GM18861 (cell line): ENCODE measurements at regions not wholly inside any gene's neighbourhood (a gene's known extent, or its start where the extent isn't known, plus 50 kb on each side); places are given as distances from the start of the nearest gene placed in this dataset.
"Not testable (repeated sequence)": the region's sequence is repeated elsewhere in the genome, so short reads cannot be mapped to it uniquely, and the experiment has no call there.

Source experiments
- ATAC-seq: cut with Tn5 transposase; IDR thresholded peaks from one replicate; pipeline ENCODE4 v1.9.1; 2021; ENCODE audit not compliant: unreplicated experiment

DNA sequence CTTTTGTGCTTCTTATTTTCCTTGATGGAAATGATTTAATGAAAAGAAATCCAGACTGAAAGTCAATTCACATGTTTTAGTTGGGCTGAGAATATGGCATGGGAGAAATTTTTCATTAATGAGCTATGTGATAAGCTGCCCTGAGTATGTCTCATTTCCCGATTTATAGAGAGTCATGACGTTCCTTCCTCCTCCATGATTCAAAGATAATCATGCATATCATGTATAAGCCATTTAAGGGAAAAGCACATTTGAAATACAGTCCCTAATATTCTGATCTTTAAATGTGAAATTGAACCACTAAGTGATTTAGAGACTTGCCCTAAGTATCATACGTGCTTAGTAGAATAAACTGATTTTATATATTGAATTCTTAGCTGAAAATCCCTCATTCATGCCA, 840.9 kb downstream of the PCDH17 start:
- no peak for ATAC-seq

DNA sequence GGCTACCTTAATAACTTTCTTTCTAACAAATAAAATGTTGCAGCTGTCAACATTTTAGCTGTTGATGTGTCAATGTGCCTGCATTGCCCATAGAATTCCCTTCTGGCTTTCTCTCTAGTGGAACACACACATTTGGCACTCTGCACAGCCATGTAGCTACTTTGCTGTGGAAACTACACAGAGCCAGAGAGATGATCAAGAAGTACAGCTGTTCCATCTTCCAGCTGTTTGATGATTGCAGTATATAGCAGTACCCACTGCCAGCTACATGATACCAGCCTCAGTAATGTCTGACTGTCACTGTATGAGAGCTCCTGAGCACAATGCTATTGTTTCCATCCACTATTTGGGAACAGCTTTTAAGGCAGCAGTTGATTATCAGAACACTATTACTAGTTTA, 843.0 kb downstream of the PCDH17 start:
- ATAC-seq = no peak

DNA sequence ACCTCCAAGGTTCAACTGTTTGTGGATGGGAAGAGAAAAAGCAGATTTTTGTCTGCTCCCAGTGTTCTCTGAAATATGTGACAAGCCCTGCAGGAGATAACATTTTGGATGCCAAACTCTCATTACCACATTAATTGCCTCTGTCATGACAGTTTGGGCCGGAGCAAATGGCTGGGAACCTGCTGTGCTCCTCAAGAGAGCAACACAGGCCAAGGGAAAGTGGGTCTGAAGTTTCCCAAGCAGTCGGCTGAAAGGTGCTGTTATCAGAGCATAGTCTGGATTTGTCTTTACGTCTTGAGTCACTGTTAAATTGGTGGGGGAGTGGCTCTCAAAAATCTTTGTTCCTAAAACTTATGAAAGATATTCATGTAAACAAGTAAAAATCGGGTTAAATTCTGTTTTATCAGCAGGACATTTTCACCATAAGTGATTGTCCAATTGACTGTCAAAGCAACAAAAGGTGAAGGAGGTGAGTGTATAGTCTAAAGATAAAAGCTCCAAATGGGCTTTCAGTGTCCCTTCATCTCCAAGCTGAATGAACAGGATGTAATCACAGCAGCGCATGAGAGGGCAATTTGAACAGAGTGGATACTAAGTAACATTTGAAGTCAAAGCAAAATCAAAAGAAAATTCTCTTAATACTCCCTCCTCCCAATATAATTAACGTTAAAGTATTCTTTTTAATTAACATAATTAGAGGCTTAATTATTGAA, 844.8 kb downstream of the PCDH17 start:
- no peak for ATAC-seq

DNA sequence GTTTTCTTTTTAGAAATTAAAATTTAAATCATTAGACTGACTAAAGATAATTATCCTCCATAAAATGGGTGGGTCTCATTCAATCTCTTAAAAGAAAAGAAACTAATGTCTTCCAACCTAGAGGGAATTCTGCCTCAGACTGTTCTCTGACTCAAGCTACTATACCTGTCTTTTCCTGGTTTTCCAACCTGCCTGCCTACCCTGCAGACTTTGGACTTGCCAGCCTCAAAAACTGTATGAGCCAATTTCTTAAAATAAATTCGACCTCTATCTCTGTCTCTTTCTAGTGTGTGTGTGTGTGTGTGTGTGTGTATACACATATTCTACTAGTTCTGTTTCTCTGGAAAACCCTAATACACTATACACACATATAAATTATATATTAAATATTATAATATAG, 847.3 kb downstream of the PCDH17 start:
- ATAC-seq = no peak

DNA sequence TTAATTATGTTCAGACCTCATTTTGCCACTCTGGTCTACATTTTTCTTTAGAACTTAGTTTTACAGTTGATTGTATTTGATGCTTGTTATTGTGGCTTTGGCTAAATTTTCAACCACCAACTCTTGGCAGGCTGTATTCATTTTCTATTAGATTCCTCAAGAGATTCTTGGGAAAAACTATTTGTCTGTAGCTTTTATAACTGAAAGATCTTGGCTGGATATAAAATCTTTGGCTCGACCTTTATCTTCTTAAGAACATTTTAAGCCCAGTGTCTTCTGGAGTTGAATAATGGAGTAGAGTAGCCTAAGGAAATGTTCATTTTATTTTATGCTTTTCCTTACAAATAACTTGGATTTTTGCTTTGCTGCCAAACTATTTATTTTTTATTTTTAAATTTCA, 848.5 kb downstream of the PCDH17 start:
- ATAC-seq = no peak

DNA sequence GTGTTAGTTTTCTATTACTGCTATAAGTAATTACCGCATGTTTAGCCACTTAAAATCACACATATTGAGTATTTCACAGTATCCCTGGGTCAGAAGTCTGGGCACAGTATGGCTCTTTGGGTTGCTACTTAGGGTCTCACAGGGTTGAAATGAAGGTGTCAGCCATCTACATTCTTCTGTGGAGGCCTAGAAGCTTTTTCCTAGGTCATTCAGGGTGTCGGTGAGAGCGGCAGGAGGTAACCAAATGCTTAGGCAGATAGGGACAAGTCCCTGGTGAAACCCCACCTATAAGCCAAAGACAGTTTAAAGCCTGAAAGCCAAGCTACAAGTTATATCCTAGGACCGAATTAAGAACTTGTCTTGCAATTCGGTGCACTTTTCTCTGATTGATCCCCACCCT, 856.7 kb downstream of the PCDH17 start:
- ATAC-seq = no peak

DNA sequence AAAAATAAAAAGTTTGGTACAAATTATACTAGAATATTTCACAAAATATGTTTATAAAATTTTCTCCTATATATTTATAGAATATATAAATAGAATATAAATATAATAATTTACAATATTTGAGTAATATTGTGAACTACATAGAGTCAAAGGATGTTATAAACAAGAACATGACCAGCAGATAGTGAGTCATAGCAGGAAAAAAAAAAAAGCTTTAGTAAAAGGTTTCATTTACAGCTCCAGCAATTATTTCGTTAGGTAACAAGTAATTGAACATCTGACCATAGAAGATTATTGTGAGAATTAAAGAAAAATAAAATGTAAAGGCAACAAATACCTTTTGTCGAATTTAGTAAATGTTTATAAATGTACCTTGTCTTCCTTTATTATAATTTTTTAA, 864.1 kb downstream of the PCDH17 start:
- no peak for ATAC-seq

DNA sequence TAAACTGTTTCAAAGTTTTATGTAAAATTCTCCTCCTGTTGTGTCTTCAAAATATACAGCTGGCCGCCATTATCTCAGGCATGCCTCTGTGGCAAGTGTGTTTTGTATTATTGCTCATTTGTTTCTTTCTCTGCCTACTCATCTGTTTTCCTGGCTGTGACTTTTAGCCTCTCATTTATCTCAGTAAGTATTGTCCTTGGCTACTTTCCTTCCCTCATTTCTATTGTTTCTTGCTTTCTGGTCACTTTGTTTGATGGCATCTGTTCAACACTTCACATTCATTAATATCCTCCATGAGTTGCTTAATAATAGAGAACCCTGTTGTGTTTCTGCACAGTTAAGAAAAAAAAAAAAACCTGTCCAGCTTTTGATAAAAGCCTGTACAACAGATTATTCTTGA, 869.4 kb downstream of the PCDH17 start:
- ATAC-seq = no peak

DNA sequence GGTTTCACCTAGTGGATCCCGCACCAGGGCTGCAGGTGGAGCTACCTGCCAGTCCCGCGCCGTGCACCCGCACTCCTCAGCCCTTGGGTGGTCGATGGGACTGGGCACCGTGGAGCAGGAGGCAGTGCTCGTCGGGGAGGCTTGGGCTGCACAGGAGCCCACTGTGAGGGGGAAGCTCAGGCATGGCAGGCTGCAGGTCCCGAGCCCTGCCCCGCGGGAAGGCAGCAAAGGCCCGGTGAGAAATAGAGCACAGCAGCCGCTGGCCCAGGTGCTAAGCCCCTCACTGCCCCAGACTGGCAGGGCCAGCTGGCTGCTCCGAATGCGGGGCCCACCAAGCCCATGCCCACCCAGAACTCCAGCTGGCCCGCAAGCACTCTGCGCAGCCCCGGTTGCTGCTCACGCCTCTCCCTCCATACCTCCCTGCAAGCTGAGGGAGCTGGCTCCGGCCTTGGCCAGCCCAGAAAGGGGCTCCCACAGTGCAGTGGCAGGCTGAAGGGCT, 872.7 kb downstream of the PCDH17 start:
- not testable (repeated sequence) for ATAC-seq

DNA sequence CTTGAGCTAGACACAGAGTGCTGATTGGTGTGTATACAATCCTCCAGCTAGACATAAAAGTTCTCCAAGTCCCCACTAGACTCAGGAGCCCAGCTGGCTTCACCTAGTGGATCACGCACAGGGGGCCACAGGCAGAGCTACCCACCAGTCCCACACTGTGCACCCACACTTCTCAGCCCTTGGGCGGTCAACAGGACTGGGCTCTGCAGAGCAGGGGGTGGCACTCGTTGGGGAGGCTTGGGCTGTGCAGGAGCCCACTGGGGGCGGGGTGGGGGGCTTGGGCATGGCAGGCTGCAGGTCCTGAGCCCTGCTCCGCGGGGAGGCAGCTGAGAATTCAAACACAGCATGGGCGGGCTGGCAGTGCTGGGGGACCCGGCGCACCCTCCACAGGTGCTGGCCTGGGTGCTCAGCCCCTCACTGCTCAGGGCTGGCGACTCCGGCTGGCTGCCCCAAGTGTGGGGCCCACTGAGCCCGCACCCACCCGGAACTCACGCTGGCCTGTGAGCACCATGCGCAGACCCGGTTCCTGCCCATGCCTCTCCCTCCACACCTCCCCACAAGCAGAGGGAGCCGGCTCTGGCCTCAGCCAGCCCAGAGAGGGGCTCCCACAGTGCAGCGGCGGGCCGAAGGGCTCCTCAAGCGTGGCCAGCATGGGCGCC, 873.8 kb downstream of the PCDH17 start:
- ATAC-seq = not testable (repeated sequence)

DNA sequence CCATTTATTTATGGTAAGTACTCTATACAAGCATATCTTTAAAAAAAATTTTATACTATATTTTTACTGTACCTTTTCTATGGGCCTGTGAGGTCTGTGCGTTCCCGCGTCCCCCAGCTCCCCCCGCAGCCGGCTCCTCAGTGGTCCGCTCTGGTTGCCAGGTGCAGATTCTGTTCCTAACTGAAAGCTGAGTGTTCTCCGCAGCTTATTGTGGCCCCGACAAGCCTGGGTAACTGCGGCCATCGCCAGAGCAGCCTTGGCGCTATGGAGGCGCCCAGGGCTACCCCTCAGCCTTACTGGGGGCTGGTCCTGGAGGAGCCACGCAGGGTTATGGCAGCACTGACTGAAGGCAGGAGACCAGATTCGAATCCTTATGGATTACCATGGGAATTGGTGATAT, 896.8 kb downstream of the PCDH17 start:
- no peak for ATAC-seq

DNA sequence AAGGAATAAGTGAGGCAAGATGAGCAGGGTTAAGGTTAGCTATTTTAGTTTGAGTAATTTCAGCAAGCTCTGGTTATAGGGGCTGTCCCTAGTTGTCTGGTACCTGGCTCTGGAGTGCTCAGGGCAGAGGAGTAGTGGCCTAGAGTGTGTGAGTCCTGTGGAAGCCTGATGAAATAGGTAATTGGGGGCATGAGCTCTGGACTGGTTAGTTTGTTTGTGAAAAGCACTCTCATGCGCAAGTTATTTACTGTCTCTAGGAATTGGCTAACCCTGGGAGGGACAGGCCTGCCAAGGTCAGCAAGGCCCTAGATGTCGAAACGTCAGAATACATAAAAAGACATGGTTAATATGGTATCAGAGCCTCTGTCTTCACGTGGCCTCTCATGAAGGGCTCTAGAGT, 900.1 kb downstream of the PCDH17 start:
- no peak for ATAC-seq

DNA sequence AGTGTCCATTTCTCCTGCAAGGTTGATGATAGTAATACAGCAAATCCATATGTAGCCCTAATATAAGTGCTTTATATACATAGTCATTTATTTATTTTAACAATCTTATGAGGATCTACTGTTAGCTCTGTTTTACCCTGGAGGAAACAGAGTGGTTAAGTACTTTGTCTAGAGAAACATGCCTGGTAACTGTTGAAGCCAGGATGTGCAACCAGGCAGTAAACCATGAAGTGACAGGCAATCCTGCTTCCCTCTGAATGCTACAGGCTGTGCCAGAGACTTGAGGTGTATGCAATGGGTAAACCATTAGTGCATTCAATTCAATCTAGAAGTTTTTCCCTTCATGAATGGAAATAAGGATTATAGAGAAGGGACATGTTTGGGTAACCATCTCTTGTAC, 911.0 kb downstream of the PCDH17 start:
- ATAC-seq = no peak

DNA sequence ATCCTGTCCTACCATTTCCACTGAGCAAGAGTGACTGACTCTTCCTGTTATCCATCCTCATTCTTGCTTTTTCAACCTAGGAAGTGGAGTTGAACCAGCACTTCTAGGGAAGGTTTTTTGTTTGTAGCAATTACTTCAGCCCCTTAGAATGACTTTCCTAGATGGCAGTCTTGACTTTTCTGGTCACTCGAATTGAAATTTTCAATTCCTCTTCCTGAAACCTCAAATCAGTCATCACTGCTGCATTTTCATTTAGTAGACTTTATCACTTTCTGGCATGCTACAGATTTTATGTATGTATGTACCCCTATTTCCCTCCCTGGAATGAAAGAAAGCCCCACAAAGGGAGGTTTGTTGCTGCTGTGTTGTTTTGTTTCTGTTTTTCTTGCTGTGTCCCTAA, 915.9 kb downstream of the PCDH17 start:
- no peak for ATAC-seq

DNA sequence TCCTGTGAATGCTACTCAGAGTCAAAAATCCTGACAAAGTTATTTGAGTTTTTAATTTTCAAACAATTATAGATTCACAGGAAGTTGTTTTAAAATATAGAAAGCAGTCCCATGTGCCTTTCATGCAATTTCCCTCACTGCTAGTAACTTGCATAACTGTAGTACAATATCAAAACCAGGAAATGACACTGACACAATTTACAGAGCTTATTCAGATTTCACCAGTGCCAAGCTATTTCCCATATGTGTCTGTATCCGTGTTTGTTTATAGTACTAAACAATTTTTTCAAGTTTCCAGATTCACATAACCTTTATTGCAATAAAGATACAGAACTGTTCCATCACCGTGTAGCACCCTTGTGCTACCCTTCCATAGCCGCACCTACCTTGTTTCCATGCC, 934.6 kb downstream of the PCDH17 start:
- no peak for ATAC-seq

DNA sequence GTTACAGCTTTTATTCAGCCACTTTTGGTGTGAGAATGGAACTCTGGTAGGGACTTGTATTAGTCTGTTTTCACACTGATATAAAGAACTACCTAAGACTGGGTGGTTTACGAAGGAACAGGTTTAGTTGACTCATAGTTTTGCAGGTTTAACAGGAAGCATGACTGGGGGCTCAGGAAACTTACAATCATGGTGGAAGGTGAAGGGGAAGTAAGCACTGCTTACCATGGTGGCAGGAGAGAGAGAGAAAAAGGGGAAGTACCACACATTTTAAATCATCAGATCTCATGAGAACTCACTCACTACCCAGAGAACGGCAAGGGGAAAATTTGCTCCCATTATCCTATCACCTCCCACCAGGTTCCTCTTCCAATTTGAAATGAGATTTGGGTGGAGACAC, 942.2 kb downstream of the PCDH17 start:
- no peak for ATAC-seq

DNA sequence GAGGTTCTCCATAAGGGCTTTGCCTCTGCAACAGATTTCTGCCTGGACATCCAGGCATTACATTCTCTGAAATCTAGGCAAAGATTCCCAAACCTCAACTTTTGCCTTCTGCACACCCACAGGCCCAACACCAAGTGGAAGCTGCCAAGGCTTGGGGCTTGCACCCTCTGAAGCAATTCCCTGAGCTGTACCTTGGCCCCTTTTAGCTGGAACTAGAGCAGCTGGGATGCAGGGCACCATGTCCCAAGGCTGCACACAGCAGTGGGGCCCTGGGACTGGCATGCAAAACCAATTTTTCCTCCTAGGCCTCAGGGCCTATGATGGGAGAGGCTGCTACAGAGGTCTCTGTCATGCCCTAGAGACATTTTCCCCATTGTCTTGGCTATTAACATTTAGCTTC, 943.2 kb downstream of the PCDH17 start:
- no peak for ATAC-seq

DNA sequence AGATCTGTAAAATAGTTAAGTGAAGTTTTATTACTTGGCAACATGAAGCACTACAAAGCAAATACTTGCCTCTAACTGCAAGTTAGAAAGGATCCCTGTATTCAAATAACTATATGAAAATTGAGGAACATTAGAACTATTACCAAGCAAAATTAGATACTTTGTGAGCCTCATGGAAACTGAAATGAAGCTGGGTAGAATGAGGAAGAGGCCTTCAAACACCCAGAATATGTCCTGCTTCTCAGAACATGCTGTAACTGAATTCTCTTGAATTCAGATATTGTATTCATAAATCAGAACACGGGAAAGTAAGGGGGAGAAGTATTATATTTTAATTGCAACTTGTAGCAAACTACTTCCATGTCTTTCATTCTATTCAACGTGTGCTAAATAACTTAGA, 947.9 kb downstream of the PCDH17 start:
- no peak for ATAC-seq

DNA sequence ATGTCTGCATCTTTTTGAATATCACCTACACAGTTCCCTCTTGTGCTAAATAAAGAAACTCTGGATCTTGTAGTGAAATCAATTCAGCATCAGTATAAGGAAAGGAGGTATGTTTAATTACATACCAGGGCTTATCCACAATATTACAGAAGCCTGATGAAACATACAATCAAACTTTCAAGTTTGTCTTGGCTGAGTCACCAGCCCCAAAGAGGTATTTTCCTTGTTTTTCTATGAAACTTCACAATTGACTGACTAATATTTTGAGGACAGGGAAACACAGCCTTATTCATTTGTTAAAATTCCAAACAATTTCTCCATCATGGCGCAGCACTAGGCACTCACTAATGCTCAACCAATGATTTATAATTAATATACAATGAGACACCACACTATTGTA, 952.4 kb downstream of the PCDH17 start:
- no peak for ATAC-seq

DNA sequence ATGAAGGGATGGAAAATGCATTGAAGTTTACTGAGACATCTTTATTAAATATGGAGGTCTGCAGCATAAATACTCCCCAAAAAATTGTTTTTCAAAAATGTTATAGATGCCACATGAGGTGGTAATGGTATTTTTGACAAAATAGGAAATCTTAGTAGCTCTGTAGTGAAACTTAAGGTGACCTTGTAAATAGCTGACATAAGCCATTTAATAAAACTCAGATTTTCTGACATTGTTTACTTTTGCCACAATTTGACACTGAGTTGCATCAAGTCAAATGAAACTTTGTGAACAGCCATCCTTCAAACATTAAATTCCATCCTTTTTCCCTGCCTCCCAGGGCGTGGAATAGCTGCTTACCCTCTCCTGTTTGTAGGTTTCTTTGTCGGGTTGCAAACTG, 953.1 kb downstream of the PCDH17 start:
- no peak for ATAC-seq

DNA sequence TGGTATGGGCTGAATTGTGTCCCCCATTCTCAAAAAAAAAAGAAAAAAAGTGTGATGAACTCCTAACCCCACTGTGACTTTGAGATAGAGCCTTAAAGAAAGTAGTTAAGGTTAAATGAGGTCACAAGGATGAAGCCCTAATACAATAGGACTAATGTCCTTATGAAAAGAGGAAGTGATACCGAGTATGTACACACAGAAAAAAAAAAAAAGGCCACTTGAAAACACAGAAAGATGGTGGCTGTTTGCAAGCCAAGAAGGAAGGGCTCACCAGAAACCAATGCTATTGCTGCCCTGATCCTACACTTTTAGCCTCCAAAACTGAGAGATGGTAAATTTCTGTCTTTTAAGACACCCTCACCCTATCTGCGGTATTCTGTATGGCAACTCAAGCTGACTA, 955.6 kb downstream of the PCDH17 start:
- ATAC-seq = peak; percentile 98

DNA sequence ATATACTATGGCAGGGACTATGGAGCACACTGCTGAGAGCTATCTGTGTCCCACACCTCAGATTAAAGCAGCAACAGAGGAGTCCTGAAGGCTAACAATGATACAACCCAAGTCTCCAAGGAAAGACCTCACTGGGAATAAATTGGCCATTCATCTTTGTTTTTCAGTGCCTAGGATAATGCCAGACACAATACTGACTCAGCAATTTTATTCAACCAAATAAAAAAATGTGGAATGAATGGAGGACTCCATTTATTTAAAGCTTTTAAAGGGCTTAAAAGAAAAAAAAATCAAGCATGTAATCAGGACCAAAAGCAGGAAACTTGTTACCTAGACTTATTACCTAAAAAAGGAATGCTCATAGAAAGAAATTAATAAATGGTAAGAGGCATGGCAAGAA, 960.5 kb downstream of the PCDH17 start:
- ATAC-seq = no peak

DNA sequence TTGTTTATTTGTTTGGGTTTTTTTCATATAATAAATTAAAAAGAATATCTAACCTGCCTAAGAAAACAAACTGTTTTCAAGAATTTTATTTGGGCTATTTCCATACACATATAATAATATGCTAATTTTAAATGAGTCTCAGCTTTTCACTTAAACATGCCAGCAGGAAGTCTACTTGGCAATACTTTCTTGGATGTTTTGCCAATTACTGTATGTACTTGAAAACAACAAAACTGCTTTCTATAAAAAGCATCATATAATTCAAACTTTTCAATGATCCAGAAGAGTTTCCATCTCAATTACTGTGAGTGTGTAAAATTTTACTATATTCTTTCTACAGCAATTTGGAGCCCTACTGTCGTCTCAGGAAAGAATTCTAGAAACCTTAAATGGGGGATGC, 961.2 kb downstream of the PCDH17 start:
- ATAC-seq = no peak
